NCI-H2227 treated with DMSO at 0.1 percent for 48 hours (cell line): ENCODE measurements at regions not wholly inside any gene's neighbourhood (a gene's known extent, or its start where the extent isn't known, plus 50 kb on each side); places are given as distances from the start of the nearest gene placed in this dataset.
A peak's percentile ranks its signal among the peaks of the same experiment; 100 is the strongest.
"Not testable (repeated sequence)": the region's sequence is repeated elsewhere in the genome, so short reads cannot be mapped to it uniquely, and the experiment has no call there.

Source experiments
- DNase-seq: peaks from one replicate; lab custom pipeline; 2025; lab: John Stamatoyannopoulos, UW

- no peak for DNase-seq
Observed at GRCh38 chr22:27312966-27313855, 488.3 kb downstream of the MN1 start.

DNA sequence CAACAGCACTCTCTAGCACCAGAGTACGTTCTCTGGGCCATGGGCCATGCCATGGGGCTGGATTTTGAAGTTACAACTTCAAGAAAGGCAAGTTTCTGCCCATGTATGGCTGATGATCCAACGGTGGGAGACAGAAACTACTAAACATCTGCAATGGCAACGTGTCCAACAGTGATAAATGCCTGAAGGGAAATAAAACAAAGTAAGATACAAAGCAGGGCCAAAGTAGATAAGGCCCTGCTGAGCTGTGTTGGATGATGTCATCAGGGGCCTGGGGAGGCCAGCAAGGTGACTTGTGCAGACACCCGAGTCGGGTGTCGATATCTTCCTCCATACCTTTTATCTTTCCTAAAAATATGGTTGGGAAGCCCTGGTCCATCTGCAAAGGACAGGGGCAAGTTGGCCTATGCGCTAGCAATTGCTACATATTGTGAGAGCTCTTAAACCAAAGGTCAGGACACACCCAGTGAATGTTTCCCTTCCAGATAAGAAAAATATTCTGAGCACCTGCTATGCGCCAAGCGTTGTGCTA lies 487.2 kb downstream of the MN1 start:
- no peak for DNase-seq

- DNase-seq = no peak
Observed at GRCh38 chr22:27315833-27316232, 485.7 kb downstream of the MN1 start.

GRCh38 chr22:27317096-27317495 lies 484.5 kb downstream of the MN1 start:
- DNase-seq = no peak

DNA sequence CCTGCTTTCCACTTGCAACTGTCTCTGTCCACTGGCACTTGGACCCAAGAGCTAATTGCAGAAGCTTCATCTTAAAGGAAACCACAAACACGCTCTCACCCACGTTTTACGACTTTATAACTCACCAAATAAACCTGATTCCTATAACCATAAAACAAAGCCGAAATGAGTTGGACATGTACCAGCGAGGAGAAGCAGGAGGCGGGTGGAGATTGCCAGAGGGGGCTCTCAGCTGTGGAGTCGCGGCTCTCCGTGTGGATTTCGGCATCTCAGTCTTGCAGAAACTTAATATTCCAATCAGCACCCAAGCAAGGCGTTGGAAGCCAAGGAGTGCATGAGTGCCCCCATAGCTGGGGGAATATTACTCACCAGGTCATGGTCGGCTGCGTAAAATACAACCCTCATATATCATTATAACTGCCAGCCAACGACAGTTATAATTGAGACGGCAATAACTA lies 483.6 kb downstream of the MN1 start:
- DNase-seq = no peak

- DNase-seq = no peak
Observed at GRCh38 chr22:27318516-27318915, 483.0 kb downstream of the MN1 start.

- DNase-seq = no peak
Observed at GRCh38 chr22:27323661-27324060, 477.9 kb downstream of the MN1 start.

GRCh38 chr22:27324908-27325307 lies 476.6 kb downstream of the MN1 start:
- DNase-seq = not testable (repeated sequence)

DNA sequence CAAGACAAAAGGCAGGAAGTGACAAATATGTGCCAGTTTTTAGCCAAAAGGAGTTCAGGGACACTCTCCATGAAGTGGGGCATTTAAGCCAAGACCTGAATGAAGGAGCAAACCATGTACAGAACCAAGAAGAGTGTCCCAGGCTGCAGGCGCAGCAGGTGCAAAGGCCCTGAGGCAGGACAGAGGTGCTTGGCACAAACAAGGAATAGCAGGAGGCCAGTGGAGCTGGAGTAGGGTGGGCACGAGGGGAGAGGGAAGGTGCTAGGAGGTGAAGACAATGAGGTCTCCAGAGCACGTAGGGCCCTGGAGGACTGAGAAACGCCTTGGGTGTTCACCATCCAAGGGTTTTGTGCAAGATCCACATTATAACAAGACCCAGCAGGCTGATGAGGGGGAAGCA lies 474.1 kb downstream of the MN1 start:
- DNase-seq = no peak

DNA sequence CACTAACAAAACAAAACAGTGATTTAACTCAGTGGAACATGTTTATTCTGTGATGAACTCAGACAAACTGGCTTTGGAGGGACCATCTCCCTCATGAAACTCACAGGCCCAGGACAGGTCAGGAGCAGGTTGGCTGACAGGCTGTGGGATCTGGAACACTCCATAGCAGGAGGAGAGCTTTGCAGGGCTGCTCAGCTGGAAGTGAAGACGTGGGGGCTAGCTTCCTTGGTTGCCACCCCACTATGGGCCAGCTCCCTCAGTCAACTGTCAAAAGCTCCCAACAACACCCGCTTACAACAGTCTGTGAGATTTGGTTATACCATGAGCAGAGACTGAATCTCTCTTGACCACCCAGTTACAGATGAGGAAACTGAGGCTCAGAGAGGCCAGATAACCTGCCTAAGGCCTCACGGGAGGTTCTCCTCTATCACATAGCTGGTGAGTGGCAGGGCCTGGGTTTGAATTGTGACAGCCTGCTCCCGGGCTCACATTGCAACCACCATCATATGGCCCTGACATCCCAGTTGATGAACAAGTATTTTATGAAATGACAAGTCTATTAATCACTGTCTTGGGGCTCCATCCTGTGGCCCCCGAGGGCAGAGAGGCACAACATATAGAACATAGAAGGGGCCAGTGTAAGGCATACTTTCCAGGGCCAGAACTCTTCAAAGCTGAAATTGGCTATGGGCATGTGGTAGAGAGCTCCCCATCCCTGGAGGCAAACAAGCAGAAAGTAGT lies 473.4 kb downstream of the MN1 start:
- no peak for DNase-seq

- DNase-seq = peak; percentile 13
Observed at GRCh38 chr22:27329131-27329850, 472.3 kb downstream of the MN1 start.

- no peak for DNase-seq
Observed at GRCh38 chr22:27329966-27330645, 471.4 kb downstream of the MN1 start.

DNA sequence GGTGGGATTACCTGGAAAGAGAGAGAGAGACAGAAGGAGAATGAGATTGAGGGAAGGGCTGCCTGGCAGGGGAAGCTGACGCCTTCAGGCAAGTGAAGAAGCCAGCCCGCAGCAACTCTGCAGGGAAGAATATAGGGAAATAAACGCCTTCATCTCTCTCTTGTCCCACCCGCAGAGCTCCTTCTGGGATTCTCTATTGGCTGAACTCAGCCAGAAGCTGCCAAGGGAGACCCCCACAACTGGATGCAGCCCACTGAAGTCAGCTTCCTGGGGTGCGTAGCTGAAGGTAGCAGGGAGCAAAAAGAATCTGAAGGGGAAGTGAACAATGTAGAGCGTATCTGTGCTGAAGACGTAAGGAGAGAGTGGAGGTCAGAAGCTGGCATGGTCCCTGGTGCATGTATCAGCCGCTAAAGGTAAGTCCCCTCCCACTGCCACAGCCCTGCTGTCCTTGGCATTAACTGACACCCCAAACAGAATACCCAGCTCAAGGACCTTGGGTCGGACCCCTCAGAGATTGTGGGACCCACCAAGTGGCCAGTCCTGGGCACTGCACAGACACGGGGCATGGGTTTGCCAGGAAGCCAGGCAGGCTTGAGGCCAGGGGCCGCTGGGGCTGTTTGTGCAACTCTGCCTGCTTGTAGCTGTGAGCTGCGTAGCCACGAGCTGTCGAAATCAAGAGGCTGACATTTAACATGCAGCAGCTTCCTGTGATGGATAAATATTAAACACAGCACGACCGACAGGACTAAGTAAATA lies 469.9 kb downstream of the MN1 start:
- no peak for DNase-seq

GRCh38 chr22:27335102-27335660 lies 466.4 kb downstream of the MN1 start:
- no peak for DNase-seq

DNA sequence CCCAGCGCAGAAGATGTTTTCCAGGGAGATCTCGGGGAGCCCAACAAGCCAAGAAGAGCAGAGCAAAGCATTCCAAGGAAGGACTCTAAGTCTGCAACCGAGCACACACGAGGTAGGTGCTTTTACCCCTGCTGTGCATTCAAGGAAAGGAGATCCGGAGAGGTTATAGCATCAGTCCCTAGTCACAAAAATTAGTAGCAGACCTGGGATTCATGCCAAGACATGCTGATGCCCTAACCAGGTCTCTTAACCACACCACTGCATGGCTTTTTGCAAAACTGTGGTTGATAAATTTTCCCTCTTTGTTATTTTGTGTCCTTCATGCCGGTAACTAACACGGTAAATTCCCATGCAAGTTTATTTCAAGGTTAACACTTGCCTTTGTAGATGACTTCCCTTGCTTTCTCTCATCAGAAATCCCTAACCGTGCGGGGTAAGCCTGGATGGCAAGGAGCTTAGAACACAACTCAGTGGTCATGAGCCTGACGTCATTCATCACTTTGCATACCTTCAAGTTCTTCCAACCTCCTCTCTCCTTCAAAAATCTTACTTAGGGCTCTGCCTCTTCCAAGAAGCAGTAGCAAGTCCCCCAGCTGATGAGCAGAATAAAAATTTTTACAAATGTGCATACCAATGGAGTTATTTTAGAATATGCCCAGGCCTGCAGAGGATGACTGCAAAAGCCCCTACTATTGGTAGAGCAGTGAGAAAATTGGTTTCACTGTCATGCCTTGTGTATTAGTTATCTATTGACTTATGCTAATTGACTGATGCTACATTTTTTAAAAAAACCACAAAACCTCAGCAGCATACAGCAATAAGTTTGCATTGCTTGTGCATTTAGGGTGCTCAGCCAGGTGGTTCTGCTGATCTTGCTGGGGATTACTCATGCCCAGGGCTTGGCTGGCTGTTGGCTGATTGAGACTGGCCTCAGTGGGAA lies 465.1 kb downstream of the MN1 start:
- no peak for DNase-seq

DNA sequence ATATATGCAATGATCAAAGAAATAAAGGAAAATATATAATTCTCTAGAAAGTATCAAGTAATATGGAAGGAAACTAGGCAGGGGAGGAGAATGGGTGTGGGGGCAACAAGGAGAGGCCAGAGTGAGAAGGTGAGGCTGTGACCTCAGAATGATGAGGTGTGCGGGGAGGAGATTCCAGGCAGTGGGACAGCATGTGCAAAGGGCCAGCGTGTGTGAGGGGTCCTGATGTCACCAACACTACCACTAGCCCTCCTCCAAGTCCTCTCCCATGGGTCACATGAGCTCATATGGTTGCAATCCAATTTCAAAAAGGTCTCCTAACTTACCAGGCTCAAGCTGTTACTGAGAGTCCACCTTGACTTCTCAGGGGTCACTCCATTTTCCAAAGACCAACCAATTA lies 463.9 kb downstream of the MN1 start:
- DNase-seq = no peak

DNA sequence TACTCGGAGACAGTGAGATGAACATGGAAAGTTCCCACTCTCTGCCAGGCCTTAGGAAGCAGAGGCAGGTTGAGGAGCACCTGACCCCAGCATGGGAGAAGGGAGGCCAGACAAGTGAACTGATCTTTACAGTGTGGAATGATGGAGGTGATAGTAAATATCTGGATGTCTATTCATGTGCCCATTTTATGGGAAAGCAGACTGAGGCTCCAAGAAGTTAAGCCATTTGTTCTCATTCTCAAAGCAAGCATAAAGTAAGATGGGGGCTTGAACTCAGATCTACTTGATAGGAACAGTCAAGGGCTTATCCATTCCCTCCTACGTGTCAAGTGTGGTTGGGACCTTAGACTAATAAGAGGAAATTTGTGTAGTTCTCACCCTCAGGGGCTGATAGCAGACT lies 461.5 kb downstream of the MN1 start:
- DNase-seq = no peak

DNA sequence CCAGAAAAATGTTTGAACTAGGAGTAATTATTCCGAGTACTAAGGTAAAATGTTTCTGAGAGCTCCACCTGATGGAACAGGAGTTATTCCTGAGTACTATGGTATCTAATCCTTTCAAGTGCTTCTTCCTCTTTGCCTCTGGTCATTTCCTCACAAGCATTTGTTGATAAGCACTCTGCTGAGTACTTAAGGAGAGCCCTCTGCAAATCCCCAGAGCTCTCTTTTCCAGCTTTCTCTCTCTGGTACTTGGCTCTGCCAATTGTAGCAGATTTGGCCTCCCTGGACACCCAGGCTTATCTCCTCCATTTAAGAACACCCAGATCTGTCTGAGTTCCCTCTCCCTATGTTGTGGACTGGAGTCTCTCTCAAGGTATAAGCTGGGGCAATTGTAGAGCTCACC lies 457.0 kb downstream of the MN1 start:
- no peak for DNase-seq

DNA sequence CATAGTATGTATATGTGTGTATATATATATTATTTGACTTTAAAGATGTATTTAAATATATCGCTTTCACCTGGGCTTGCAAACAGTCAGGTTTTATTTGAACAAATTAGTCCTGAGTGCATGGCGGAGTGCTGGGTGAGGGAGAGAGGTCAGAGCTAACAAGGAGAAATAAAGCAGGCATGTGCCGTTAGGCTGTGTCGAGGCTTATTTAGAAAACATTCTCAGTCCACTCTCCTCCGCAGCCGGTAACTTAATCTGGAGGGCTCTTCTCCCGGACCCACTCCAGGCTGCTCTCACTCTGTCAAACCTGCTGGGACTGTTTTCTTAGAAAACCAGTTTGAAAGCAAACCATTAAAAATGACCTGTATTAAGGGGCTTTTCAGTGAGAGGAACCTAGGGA lies 455.9 kb downstream of the MN1 start:
- DNase-seq = no peak

DNA sequence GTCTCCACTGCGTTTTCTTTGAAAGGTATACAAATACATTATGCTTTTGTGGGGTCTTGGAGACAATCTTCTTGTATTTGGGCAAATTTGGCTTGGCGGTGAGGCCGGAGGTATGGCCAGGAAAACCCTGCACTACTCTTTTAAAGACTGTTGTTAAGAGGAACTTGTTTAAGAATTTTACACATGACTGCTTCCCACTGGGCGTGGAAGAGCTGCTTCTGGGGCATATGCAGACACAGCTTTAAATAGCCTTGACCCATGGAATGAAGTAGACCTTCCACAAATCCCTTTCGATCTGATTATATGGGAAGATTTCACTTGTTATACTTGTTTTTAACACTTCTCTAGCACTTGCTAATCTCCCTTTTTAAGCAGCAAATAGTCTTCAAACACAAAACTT lies 453.6 kb downstream of the MN1 start:
- no peak for DNase-seq
